ENCODE measurements at regions not wholly inside any gene's neighbourhood (a gene's known extent, or its start where the extent isn't known, plus 50 kb on each side); places are given as distances from the start of the nearest gene placed in this dataset.

DNA sequence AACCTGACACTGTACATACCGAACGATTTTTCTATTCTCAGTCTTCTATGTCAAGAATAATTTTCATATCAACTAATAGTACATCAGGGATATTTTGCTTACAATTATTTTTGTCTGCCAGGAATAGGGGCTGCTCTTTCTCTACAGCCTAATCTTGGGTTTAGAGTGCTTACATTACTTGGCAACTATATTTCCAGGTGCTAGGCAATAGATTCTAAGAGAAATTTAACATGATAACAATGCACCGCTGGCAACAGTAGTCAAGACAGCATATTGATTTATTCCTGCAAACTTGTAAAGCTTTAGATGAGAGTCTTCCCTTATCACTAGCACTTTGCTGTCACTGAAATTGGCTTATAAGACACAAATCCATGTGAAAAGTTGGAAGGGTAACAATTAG is 935.9 kb downstream of the CDH11 start:
- TF ChIP-seq, protein P1, sequence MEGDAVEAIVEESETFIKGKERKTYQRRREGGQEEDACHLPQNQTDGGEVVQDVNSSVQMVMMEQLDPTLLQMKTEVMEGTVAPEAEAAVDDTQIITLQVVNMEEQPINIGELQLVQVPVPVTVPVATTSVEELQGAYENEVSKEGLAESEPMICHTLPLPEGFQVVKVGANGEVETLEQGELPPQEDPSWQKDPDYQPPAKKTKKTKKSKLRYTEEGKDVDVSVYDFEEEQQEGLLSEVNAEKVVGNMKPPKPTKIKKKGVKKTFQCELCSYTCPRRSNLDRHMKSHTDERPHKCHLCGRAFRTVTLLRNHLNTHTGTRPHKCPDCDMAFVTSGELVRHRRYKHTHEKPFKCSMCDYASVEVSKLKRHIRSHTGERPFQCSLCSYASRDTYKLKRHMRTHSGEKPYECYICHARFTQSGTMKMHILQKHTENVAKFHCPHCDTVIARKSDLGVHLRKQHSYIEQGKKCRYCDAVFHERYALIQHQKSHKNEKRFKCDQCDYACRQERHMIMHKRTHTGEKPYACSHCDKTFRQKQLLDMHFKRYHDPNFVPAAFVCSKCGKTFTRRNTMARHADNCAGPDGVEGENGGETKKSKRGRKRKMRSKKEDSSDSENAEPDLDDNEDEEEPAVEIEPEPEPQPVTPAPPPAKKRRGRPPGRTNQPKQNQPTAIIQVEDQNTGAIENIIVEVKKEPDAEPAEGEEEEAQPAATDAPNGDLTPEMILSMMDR (IDR thresholded peaks at IDR 0.05; ENCODE audit: insufficient read depth, low read length): no peak
- TF ChIP-seq, protein P2, sequence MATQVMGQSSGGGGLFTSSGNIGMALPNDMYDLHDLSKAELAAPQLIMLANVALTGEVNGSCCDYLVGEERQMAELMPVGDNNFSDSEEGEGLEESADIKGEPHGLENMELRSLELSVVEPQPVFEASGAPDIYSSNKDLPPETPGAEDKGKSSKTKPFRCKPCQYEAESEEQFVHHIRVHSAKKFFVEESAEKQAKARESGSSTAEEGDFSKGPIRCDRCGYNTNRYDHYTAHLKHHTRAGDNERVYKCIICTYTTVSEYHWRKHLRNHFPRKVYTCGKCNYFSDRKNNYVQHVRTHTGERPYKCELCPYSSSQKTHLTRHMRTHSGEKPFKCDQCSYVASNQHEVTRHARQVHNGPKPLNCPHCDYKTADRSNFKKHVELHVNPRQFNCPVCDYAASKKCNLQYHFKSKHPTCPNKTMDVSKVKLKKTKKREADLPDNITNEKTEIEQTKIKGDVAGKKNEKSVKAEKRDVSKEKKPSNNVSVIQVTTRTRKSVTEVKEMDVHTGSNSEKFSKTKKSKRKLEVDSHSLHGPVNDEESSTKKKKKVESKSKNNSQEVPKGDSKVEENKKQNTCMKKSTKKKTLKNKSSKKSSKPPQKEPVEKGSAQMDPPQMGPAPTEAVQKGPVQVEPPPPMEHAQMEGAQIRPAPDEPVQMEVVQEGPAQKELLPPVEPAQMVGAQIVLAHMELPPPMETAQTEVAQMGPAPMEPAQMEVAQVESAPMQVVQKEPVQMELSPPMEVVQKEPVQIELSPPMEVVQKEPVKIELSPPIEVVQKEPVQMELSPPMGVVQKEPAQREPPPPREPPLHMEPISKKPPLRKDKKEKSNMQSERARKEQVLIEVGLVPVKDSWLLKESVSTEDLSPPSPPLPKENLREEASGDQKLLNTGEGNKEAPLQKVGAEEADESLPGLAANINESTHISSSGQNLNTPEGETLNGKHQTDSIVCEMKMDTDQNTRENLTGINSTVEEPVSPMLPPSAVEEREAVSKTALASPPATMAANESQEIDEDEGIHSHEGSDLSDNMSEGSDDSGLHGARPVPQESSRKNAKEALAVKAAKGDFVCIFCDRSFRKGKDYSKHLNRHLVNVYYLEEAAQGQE (IDR thresholded peaks at IDR 0.05; ENCODE audit: insufficient replicate concordance, low read depth): no peak
- TF ChIP-seq POLR2AphosphoS5 (IDR thresholded peaks at IDR 0.05; ENCODE audit: low read depth): no peak
- TF ChIP-seq GABPA (IDR thresholded peaks at IDR 0.05; ENCODE audit: low read depth): no peak

All from HL-60 (cell line).